CD4-positive, alpha-beta T cell (primary cell): ENCODE measurements at regions not wholly inside any gene's neighbourhood (a gene's known extent, or its start where the extent isn't known, plus 50 kb on each side); places are given as distances from the start of the nearest gene placed in this dataset.

Experiments used
- ATAC-seq: fragments of 200-7000 bp; cut with Tn5 transposase; one replicate; pipeline ENCODE4 v1.10.0; 2022; ENCODE audit warnings: mild to moderate bottlenecking; ENCODE audit not compliant: poor library complexity
- CTCF ChIA-PET: fragments of 350-600 bp; sonication (Branson Sonifier 250); formaldehyde crosslinking; loops from one replicate; lab custom pipeline; 2021; ENCODE audit warnings: antibody characterized with exemption, inconsistent platforms; lab: Charles Lee
- POLR2A ChIA-PET: fragments of 350-600 bp; sonication (Branson Sonifier 250); formaldehyde crosslinking; loops from one replicate; lab custom pipeline; 2021; ENCODE audit warnings: antibody characterized with exemption, inconsistent platforms; lab: Charles Lee
- DNase-seq, 14 experiments: peaks; one replicate each; pipeline ENCODE4 v3.0.0-alpha.2; 2013 to 2020; ENCODE audit warnings: mixed read lengths in 2 of 14
- H3K27ac ChIP-seq, 2 donors: one replicate each; pipeline versions ENCODE4 v1.5.1 to v1.7.0; 2013; ENCODE audit warnings: low read length in 2 of 2, low read depth in 1 of 2, mild to moderate bottlenecking in 1 of 2
- H3K27me3 ChIP-seq, 2 experiments: 1 replicate in 1 of 2; 2 replicates in 1 of 2; pipeline versions ENCODE4 v1.6.1 to v1.7.0; 2013; ENCODE audit warnings: low read length in 2 of 2, control low read depth in 1 of 2, mild to moderate bottlenecking in 1 of 2, moderate library complexity in 1 of 2; ENCODE audit not compliant: insufficient read depth in 2 of 2, control insufficient read depth in 1 of 2
- H3K36me3 ChIP-seq: one replicate; pipeline ENCODE4 v1.6.1; 2013; ENCODE audit warnings: low read length, control low read depth; ENCODE audit not compliant: insufficient read depth
- H3K4me1 ChIP-seq: one replicate; pipeline ENCODE4 v1.6.1; 2013; ENCODE audit warnings: low read length, control low read depth; ENCODE audit not compliant: insufficient read depth
- H3K4me3 ChIP-seq: one replicate; pipeline ENCODE4 v1.5.1; 2013; ENCODE audit warnings: mild to moderate bottlenecking, low read length, moderate library complexity
- H3K9me3 ChIP-seq, 2 experiments: 1 replicate in 1 of 2; 2 replicates in 1 of 2; pipeline versions ENCODE4 v1.6.1 to v1.7.0; 2013; ENCODE audit warnings: low read length in 2 of 2, mild to moderate bottlenecking in 2 of 2, control low read depth in 1 of 2, moderate library complexity in 1 of 2; ENCODE audit not compliant: control insufficient read depth in 1 of 2, insufficient read depth in 1 of 2
- H3K27ac Mint-ChIP-seq: one replicate; pipeline ENCODE4 v1.8.0; 2020; ENCODE audit warnings: mixed read lengths
- H3K27me3 Mint-ChIP-seq: one replicate; pipeline ENCODE4 v1.8.0; 2021; ENCODE audit warnings: mixed read lengths
- H3K36me3 Mint-ChIP-seq: one replicate; pipeline ENCODE4 v1.8.0; 2021; ENCODE audit warnings: low read depth, mixed read lengths
- H3K4me1 Mint-ChIP-seq: one replicate; pipeline ENCODE4 v1.8.0; 2021; ENCODE audit warnings: low read depth, mixed read lengths
- H3K4me3 Mint-ChIP-seq: one replicate; pipeline ENCODE4 v1.8.0; 2020; ENCODE audit warnings: mild to moderate bottlenecking, mixed read lengths
- H3K9me3 Mint-ChIP-seq: one replicate; pipeline ENCODE4 v1.8.0; 2020; ENCODE audit warnings: mixed read lengths
- CTCF ChIP-seq: fragments of 200-600 bp; IDR thresholded peaks from one replicate; pipeline ENCODE4 v1.8.0; 2022; ENCODE audit warnings: antibody characterized with exemption, mild to moderate bottlenecking
- intact Hi-C, 2 experiments: fragments of 100-400 bp; cut with DNase I in 1 of 2; cut with micrococcal nuclease in 1 of 2; formaldehyde crosslinking; loops; one replicate each; pipeline versions ENCODE4 v1.15.1 to v1.9.0; 2023 to 2025; cut with DNase I, micrococcal nuclease

- TF ChIP-seq CTCF: no peak
- H3K27me3 Mint-ChIP-seq: peaks cover 3% of the 10 kb centered on the region
- H3K27ac Mint-ChIP-seq: no peak overlapping the region
- Histone ChIP-seq H3K36me3 (no peaks in the 10 kb centered on the region), H3K27me3 (peaks cover 0 to 3% of the 10 kb centered on the region in 2 experiments), H3K4me1 (no peaks in the 10 kb centered on the region), H3K9me3 (peaks cover 4 to 24% of the 10 kb centered on the region in 2 experiments), H3K27ac (no peak overlapping the region), H3K4me3 (no peak overlapping the region)
- no peaks in the 10 kb centered on the region for H3K36me3 Mint-ChIP-seq
- DNase-seq (peak in 1 of 14 experiments; percentile 23), ATAC-seq (no peak)
- no peaks in the 10 kb centered on the region for H3K4me1 Mint-ChIP-seq
- ChIA-PET POLR2A (no interaction called here), CTCF (no interaction called here)
- peaks cover 3% of the 10 kb centered on the region for H3K9me3 Mint-ChIP-seq
- intact Hi-C loops: no loop called here
- no peak overlapping the region for H3K4me3 Mint-ChIP-seq
Observed at GRCh38 chr4:8723222-8723980, 130.8 kb downstream of the CPZ start.

- no peak overlapping the region for H3K4me3 Mint-ChIP-seq
- no peak overlapping the region for H3K27ac Mint-ChIP-seq
- H3K36me3 Mint-ChIP-seq: no peaks in the 10 kb centered on the region
- Histone ChIP-seq H3K27ac (no peak overlapping the region), H3K4me1 (no peaks in the 10 kb centered on the region), H3K4me3 (no peak overlapping the region), H3K36me3 (no peaks in the 10 kb centered on the region), H3K9me3 (peaks cover 4 to 25% of the 10 kb centered on the region in 2 experiments), H3K27me3 (peaks cover 0 to 3% of the 10 kb centered on the region in 2 experiments)
- ChIA-PET CTCF (no interaction called here), POLR2A (no interaction called here)
- no peak for ATAC-seq
- intact Hi-C loops: no loop called here
- DNase-seq: no peak
- H3K27me3 Mint-ChIP-seq: peaks cover 3% of the 10 kb centered on the region
- no peaks in the 10 kb centered on the region for H3K4me1 Mint-ChIP-seq
- peaks cover 9% of the 10 kb centered on the region for H3K9me3 Mint-ChIP-seq
- no peak for TF ChIP-seq CTCF
Observed at GRCh38 chr4:8722556-8722955, 130.0 kb downstream of the CPZ start.

GRCh38 chr4:8721621-8722020, 129.1 kb downstream of the CPZ start:
- H3K4me3 ChIP-seq: no peak overlapping the region
- no peak overlapping the region for H3K4me3 Mint-ChIP-seq
- no peak for DNase-seq
- H3K4me1 ChIP-seq: no peaks in the 10 kb centered on the region
- no peaks in the 10 kb centered on the region for H3K36me3 ChIP-seq
- intact Hi-C loops: no loop called here
- H3K36me3 Mint-ChIP-seq: no peaks in the 10 kb centered on the region
- H3K27me3 ChIP-seq: peaks cover 0 to 3% of the 10 kb centered on the region in 2 experiments
- peaks cover 4 to 19% of the 10 kb centered on the region in 2 experiments for H3K9me3 ChIP-seq
- no peaks in the 10 kb centered on the region for H3K4me1 Mint-ChIP-seq
- TF ChIP-seq CTCF: no peak
- ChIA-PET POLR2A (no interaction called here), CTCF (no interaction called here)
- H3K9me3 Mint-ChIP-seq: peaks cover 9% of the 10 kb centered on the region
- no peak overlapping the region for H3K27ac ChIP-seq
- H3K27me3 Mint-ChIP-seq: peaks cover 3% of the 10 kb centered on the region
- no peak for ATAC-seq
- no peak overlapping the region for H3K27ac Mint-ChIP-seq
